OCI-LY1 (cell line): ENCODE measurements at regions not wholly inside any gene's neighbourhood (a gene's known extent, or its start where the extent isn't known, plus 50 kb on each side); places are given as distances from the start of the nearest gene placed in this dataset.

Source experiments
- EZH2 ChIP-seq: fragments of 200-600 bp; sonication (generic), shearing (Covaris generic); IDR thresholded peaks from 2 replicates; pipeline ENCODE4 v1.8.0; 2017; ENCODE audit warnings: borderline replicate concordance, mixed run types, mild to moderate bottlenecking, antibody characterized with exemption, low read length, moderate library complexity, mixed read lengths
- TF ChIP-seq, protein P1 (sequence below): fragments of 200-600 bp; sonication (generic), shearing (Covaris generic); IDR thresholded peaks from 2 replicates; pipeline ENCODE4 v1.5.1; 2017; ENCODE audit warnings: mild to moderate bottlenecking, antibody characterized with exemption, low read length, moderate library complexity, mixed read lengths

- TF ChIP-seq, protein P1, sequence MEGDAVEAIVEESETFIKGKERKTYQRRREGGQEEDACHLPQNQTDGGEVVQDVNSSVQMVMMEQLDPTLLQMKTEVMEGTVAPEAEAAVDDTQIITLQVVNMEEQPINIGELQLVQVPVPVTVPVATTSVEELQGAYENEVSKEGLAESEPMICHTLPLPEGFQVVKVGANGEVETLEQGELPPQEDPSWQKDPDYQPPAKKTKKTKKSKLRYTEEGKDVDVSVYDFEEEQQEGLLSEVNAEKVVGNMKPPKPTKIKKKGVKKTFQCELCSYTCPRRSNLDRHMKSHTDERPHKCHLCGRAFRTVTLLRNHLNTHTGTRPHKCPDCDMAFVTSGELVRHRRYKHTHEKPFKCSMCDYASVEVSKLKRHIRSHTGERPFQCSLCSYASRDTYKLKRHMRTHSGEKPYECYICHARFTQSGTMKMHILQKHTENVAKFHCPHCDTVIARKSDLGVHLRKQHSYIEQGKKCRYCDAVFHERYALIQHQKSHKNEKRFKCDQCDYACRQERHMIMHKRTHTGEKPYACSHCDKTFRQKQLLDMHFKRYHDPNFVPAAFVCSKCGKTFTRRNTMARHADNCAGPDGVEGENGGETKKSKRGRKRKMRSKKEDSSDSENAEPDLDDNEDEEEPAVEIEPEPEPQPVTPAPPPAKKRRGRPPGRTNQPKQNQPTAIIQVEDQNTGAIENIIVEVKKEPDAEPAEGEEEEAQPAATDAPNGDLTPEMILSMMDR, result no peak
- TF ChIP-seq EZH2, result no peak
These were observed 475.7 kb upstream of the SLIT2 start for GRCh38 chr4:19776021-19776459.
